ENCODE measurements at regions not wholly inside any gene's neighbourhood (a gene's known extent, or its start where the extent isn't known, plus 50 kb on each side); places are given as distances from the start of the nearest gene placed in this dataset.

- DNase-seq: no peak
Observed at GRCh38 chr7:36802459-36803135, 78.3 kb upstream of the AOAH start.

GRCh38 chr7:36796850-36797536, 72.7 kb upstream of the AOAH start:
- no peak for DNase-seq

- DNase-seq: no peak
Observed at GRCh38 chr7:36795451-36796021, 71.2 kb upstream of the AOAH start.

GRCh38 chr7:36794689-36795088, 70.4 kb upstream of the AOAH start:
- no peak for DNase-seq

- DNase-seq: no peak
Observed at GRCh38 chr7:36792421-36792820, 68.1 kb upstream of the AOAH start.

GRCh38 chr7:36790311-36790787, 66.1 kb upstream of the AOAH start:
- DNase-seq: no peak

- no peak for DNase-seq
Observed at GRCh38 chr7:36788825-36789470, 64.7 kb upstream of the AOAH start.

- no peak for DNase-seq
Observed at GRCh38 chr7:36787933-36788378, 63.7 kb upstream of the AOAH start.

GRCh38 chr7:36784991-36785940, 61.0 kb upstream of the AOAH start:
- DNase-seq: peak; percentile 88

- DNase-seq: peak; percentile 52
Observed at GRCh38 chr7:36781011-36781738, 56.9 kb upstream of the AOAH start.

- DNase-seq: no peak
Observed at GRCh38 chr7:36777855-36778254, 53.6 kb upstream of the AOAH start.

- DNase-seq: peak; percentile 59
Observed at GRCh38 chr7:36777062-36777461, 52.8 kb upstream of the AOAH start.

GRCh38 chr7:36775676-36776075, 51.4 kb upstream of the AOAH start:
- DNase-seq: no peak

- DNase-seq: peak; percentile 16
Observed at GRCh38 chr7:36775061-36775620, 50.8 kb upstream of the AOAH start.
